GM19397 (cell line): ENCODE measurements at regions not wholly inside any gene's neighbourhood (a gene's known extent, or its start where the extent isn't known, plus 50 kb on each side); places are given as distances from the start of the nearest gene placed in this dataset.
"Not testable (repeated sequence)": the region's sequence is repeated elsewhere in the genome, so short reads cannot be mapped to it uniquely, and the experiment has no call there.

Source experiments
- ATAC-seq: cut with Tn5 transposase; IDR thresholded peaks from one replicate; pipeline ENCODE4 v1.9.1; 2021; ENCODE audit warnings: mild to moderate bottlenecking, moderate library complexity; ENCODE audit not compliant: unreplicated experiment

DNA sequence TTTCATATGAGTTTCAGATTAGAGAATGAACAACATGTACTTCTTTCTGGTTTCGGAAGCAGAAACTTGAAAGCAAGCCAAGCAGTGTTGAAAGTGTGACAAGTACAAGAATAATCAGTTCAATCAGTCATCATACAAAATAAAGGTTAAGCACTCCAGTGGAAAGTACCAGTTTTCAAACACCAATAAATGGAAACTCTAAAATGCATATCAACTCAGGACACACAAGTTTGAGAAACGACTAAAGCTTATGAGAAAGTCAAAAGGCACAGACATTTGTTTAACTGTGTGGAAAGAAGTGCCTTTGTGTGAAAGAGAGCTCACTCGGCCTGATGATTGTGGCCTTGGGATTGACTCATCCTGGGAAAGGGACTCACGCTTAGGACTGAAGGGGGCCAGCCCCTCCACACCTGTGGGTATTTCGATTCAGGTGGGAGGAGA, 60.6 kb upstream of the AKR1C1 start:
- ATAC-seq, result peak; percentile 80

DNA sequence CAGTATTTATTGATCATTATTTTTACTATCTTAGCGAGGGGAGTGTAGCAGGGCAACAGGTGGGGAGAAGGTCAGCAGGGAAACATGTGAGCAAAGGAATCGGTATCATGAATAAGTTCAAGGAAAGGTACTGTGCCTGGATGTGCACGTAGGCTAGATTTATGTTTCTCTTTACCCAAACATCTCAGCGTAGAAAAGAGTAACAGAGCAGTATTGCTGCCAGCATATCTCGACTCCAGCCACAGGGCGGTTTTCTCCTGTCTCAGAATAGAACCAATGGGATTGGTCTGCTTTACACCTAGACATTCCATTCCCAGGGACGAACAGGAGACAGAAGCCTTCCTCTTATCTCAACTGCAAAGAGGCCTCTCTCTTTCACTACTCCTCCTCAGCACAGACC, 60.1 kb upstream of the AKR1C1 start:
- ATAC-seq, result not testable (repeated sequence)

DNA sequence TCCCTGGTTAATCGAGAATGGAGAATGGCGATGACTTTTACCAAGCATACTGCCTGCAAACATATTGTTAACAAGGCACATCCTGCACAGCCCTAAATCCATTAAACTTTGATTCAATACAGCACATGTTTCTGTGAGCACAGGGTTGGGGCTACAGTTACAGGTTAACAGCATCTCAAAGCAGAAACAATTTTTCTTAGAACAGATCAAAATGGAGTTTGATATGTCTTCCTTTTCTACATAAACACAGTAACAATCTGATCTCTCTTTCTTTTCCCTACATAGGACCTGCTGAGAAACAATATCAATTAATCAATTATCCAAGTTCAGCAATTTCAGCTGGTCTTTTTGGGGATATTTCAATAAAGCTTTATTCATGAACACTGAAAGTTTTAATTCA, 59.5 kb upstream of the AKR1C1 start:
- not testable (repeated sequence) for ATAC-seq

DNA sequence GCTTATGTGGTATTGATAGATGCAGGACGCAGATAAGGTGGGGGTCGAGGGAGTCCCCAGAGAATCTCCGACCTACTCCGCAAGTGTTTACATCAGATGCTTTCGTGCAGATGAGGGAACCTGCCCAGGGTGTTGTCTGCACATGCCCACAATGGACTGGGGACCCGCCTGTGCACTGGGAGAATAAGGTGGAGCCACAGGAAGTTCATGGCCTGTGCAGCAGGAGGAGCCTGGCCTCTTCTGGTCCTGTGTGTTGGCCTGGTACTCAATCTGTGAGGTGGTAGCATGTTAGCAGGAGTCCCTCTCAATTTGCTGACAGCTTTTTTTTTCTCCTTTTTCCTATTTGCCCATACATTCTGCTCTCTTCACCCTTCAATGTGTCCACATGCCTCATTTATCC, 54.1 kb upstream of the AKR1C1 start:
- no peak for ATAC-seq
